Endothelial cell of umbilical vein (primary cell): ENCODE measurements at regions not wholly inside any gene's neighbourhood (a gene's known extent, or its start where the extent isn't known, plus 50 kb on each side); places are given as distances from the start of the nearest gene placed in this dataset.

ENCODE experiments used
- BruUV-seq: library from RNA; stranded (reverse); fragments of 400-500 nt; replicated peaks from 2 replicates; lab custom pipeline; 2021; lab: Mats Ljungman, UMichigan
- CTCF ChIA-PET: fragments of 300-600, 350-600 bp; sonication (Branson Sonifier 250); formaldehyde crosslinking; loops from one replicate; lab custom pipeline; 2021; ENCODE audit warnings: antibody characterized with exemption, inconsistent platforms; lab: Charles Lee
- POLR2A ChIA-PET: fragments of 300-600, 350-600 bp; sonication (Branson Sonifier 250); formaldehyde crosslinking; loops from one replicate; lab custom pipeline; 2021; ENCODE audit warnings: antibody characterized with exemption, inconsistent platforms; lab: Charles Lee
- DNase-seq: peaks from one replicate; pipeline ENCODE4 v3.0.0-alpha.2; 2011; ENCODE audit warnings: low read depth, low spot score
- FAIRE-seq: peaks from 2 replicates; lab custom pipeline; 2011; peaks lifted over from hg19 to GRCh38; lab: Jason Lieb, UNC
- H2AFZ ChIP-seq: 2 replicates; pipeline ENCODE4 v1.6.0; 2012; ENCODE audit warnings: low read depth, low read length, control low read depth, inconsistent platforms
- H3K27ac ChIP-seq: 2 replicates; pipeline ENCODE4 v1.5.1; 2011; ENCODE audit warnings: low read depth, mild to moderate bottlenecking, control low read depth, low read length, moderate library complexity; ENCODE audit not compliant: insufficient read depth
- H3K27me3 ChIP-seq, 2 experiments: 2 replicates each; pipeline versions ENCODE4 v1.6.0 to v1.6.1; 2011; ENCODE audit warnings: low read length in 2 of 2, mixed read lengths in 1 of 2; ENCODE audit not compliant: control insufficient read depth in 2 of 2, insufficient read depth in 2 of 2
- H3K36me3 ChIP-seq, 2 experiments: 2 replicates in 1 of 2; 3 replicates in 1 of 2; pipeline ENCODE4 v1.5.1; 2011; ENCODE audit warnings: low read length in 2 of 2, mild to moderate bottlenecking in 1 of 2, moderate library complexity in 1 of 2; ENCODE audit not compliant: control insufficient read depth in 2 of 2, insufficient read depth in 2 of 2; ENCODE audit errors: extremely low read depth in 1 of 2
- H3K4me1 ChIP-seq: 3 replicates; pipeline ENCODE4 v1.5.1; 2011; ENCODE audit warnings: mild to moderate bottlenecking, low read length; ENCODE audit not compliant: control insufficient read depth, insufficient read depth; ENCODE audit errors: extremely low read depth
- H3K4me2 ChIP-seq: 2 replicates; pipeline ENCODE4 v1.6.1; 2011; ENCODE audit warnings: low read length, control low read depth, mixed read lengths; ENCODE audit not compliant: insufficient read depth
- H3K4me3 ChIP-seq, 3 experiments: fragments of 200-600 bp in 1 of 3; sonication (generic), shearing (Covaris generic) in 1 of 3; replicated peaks in 1 of 3; 2 replicates each; pipeline ENCODE4 v1.5.1; 2011 to 2016; ENCODE audit warnings: control low read depth in 3 of 3, low read length in 3 of 3, mild to moderate bottlenecking in 2 of 3, inconsistent platforms in 1 of 3, low read depth in 1 of 3, moderate library complexity in 1 of 3; ENCODE audit not compliant: insufficient read depth in 1 of 3
- H3K79me2 ChIP-seq: 2 replicates; pipeline ENCODE4 v1.6.0; 2012; ENCODE audit warnings: low read length, inconsistent platforms; ENCODE audit not compliant: control insufficient read depth, insufficient read depth
- H3K9ac ChIP-seq: replicated peaks from 2 replicates; pipeline ENCODE3; 2011; ENCODE audit warnings: low read length, control low read depth; ENCODE audit not compliant: insufficient read depth; ENCODE audit errors: extremely low read depth
- H3K9me1 ChIP-seq: replicated peaks from 3 replicates; pipeline ENCODE4 v1.6.0; 2011; ENCODE audit warnings: mild to moderate bottlenecking, low read length; ENCODE audit not compliant: control insufficient read depth, insufficient read depth; ENCODE audit errors: extremely low read depth
- H3K9me3 ChIP-seq: replicated peaks from 2 replicates; pipeline ENCODE4 v1.5.1; 2012; ENCODE audit warnings: low read length, inconsistent platforms; ENCODE audit not compliant: control insufficient read depth, insufficient read depth
- H4K20me1 ChIP-seq: replicated peaks from 2 replicates; pipeline ENCODE3; 2011; ENCODE audit warnings: mild to moderate bottlenecking, low read length; ENCODE audit not compliant: control insufficient read depth, insufficient read depth; ENCODE audit errors: extremely low read depth
- EZH2 ChIP-seq: IDR thresholded peaks from 2 replicates; pipeline ENCODE4 v1.6.1; 2012; ENCODE audit warnings: borderline replicate concordance, low read depth, mild to moderate bottlenecking, moderate library complexity, low read length, inconsistent platforms; ENCODE audit not compliant: severe bottlenecking
- FOS ChIP-seq: IDR thresholded peaks from 2 replicates; pipeline ENCODE4 v1.6.1; 2011; ENCODE audit warnings: mild to moderate bottlenecking, low read length, moderate library complexity, borderline replicate concordance; ENCODE audit not compliant: insufficient read depth
- GATA2 ChIP-seq: IDR thresholded peaks from 2 replicates; pipeline ENCODE4 v1.7.0; 2011; ENCODE audit warnings: low read depth, mild to moderate bottlenecking, moderate library complexity, mixed read lengths, low read length; ENCODE audit not compliant: insufficient read length, insufficient read depth
- JUN ChIP-seq: IDR thresholded peaks from 2 replicates; pipeline ENCODE4 v1.6.1; 2011; ENCODE audit warnings: borderline replicate concordance, low read depth; ENCODE audit not compliant: insufficient read length, insufficient read depth
- MAX ChIP-seq: IDR thresholded peaks from 2 replicates; pipeline ENCODE4 v1.6.1; 2011; ENCODE audit not compliant: insufficient read depth, insufficient read length
- MYC ChIP-seq: IDR thresholded peaks from one replicate; pipeline ENCODE4 v1.6.1; 2011; ENCODE audit warnings: mild to moderate bottlenecking, low read depth, low read length
- POLR2A ChIP-seq: IDR thresholded peaks from 2 replicates; pipeline ENCODE4 v1.6.1; 2012; ENCODE audit warnings: low read depth, mild to moderate bottlenecking, control low read depth, low read length
- POLR2AphosphoS5 ChIP-seq: IDR thresholded peaks from 2 replicates; pipeline ENCODE4 v1.6.1; 2012; ENCODE audit warnings: low read depth, mild to moderate bottlenecking, control low read depth, low read length, moderate library complexity; ENCODE audit not compliant: insufficient read depth
- dilution Hi-C: fragments of 300-500 bp; cut with MboI; formaldehyde crosslinking; loops from one replicate; pipeline ENCODE4 v1.15.0; 2019; ENCODE audit warnings: low sequenced_read_pairs; ENCODE audit not compliant: extremely low pct_ligation_motif_present
- intact Hi-C: fragments of 100-400 bp; cut with micrococcal nuclease; formaldehyde crosslinking; loops from one replicate; pipeline ENCODE4 v1.10.0; 2022
- TF ChIP-seq, protein P1 (sequence below), 2 donors: IDR thresholded peaks; 1 replicate in 1 of 2; 2 replicates in 1 of 2; pipeline ENCODE4 v1.5.1; 2011; ENCODE audit warnings: low read length in 2 of 2, mild to moderate bottlenecking in 2 of 2, moderate library complexity in 2 of 2, control low read depth in 1 of 2, inconsistent platforms in 1 of 2, low read depth in 1 of 2; ENCODE audit not compliant: insufficient read depth in 1 of 2; ENCODE audit errors: extremely low read depth in 1 of 2

GRCh38 chr20:11316244-11316643 is 601.4 kb upstream of the BTBD3 start:
- H3K27me3 ChIP-seq: no peaks in the 10 kb centered on the region
- dilution Hi-C loops (no loop called here), intact Hi-C loops (no loop called here)
- no peaks in the 10 kb centered on the region for H4K20me1 ChIP-seq
- no peak overlapping the region for H2AFZ ChIP-seq
- CTCF ChIA-PET: no interaction called here
- H3K27ac ChIP-seq: no peak overlapping the region
- DNase-seq (no peak), FAIRE-seq (no peak)
- no peaks in the 10 kb centered on the region for H3K4me1 ChIP-seq
- H3K9me1 ChIP-seq: no peaks in the 10 kb centered on the region
- no peaks in the 10 kb centered on the region for H3K79me2 ChIP-seq
- no peaks in the 10 kb centered on the region for H3K9me3 ChIP-seq
- TF ChIP-seq MYC (no peak), FOS (no peak), GATA2 (no peak), JUN (no peak), POLR2AphosphoS5 (no peak), POLR2A (no peak), EZH2 (no peak), MAX (no peak)
- TF ChIP-seq, protein P1, sequence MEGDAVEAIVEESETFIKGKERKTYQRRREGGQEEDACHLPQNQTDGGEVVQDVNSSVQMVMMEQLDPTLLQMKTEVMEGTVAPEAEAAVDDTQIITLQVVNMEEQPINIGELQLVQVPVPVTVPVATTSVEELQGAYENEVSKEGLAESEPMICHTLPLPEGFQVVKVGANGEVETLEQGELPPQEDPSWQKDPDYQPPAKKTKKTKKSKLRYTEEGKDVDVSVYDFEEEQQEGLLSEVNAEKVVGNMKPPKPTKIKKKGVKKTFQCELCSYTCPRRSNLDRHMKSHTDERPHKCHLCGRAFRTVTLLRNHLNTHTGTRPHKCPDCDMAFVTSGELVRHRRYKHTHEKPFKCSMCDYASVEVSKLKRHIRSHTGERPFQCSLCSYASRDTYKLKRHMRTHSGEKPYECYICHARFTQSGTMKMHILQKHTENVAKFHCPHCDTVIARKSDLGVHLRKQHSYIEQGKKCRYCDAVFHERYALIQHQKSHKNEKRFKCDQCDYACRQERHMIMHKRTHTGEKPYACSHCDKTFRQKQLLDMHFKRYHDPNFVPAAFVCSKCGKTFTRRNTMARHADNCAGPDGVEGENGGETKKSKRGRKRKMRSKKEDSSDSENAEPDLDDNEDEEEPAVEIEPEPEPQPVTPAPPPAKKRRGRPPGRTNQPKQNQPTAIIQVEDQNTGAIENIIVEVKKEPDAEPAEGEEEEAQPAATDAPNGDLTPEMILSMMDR (IDR thresholded peaks at IDR 0.05; ENCODE audit: extremely low read depth in 1 of 2, insufficient read depth in 1 of 2, low read depth in 1 of 2, low read length in 2 of 2): no peak
- H3K4me3 ChIP-seq: no peak overlapping the region
- no peak overlapping the region for H3K9ac ChIP-seq
- no TSS peak for BruUV-seq
- no peaks in the 10 kb centered on the region for H3K36me3 ChIP-seq
- POLR2A ChIA-PET: no interaction called here
- H3K4me2 ChIP-seq: no peak overlapping the region
